Left ventricle myocardium inferior (tissue), 1 donor: ENCODE measurements at regions not wholly inside any gene's neighbourhood (a gene's known extent, or its start where the extent isn't known, plus 50 kb on each side); places are given as distances from the start of the nearest gene placed in this dataset.
A peak's percentile ranks its signal among the peaks of the same experiment; 100 is the strongest.

Experiments used
- DNase-seq: peaks from one replicate; pipeline ENCODE4 v3.0.0-alpha.2; 2020
- H3K27ac ChIP-seq: fragments of 200-600 bp; replicated peaks from 2 replicates; pipeline ENCODE4 v1.8.0; 2021
- H3K27me3 ChIP-seq: fragments of 200-600 bp; 2 replicates; pipeline ENCODE4 v1.8.0; 2021; ENCODE audit warnings: low read depth
- H3K36me3 ChIP-seq: fragments of 200-600 bp; 2 replicates; pipeline ENCODE4 v1.8.0; 2021
- H3K4me1 ChIP-seq: fragments of 200-600 bp; 2 replicates; pipeline ENCODE4 v1.8.0; 2021
- H3K4me3 ChIP-seq: fragments of 200-600 bp; 2 replicates; pipeline ENCODE4 v1.8.0; 2021; ENCODE audit warnings: mild to moderate bottlenecking, moderate library complexity
- H3K9me3 ChIP-seq: fragments of 200-600 bp; replicated peaks from 2 replicates; pipeline ENCODE4 v1.8.0; 2021
- intact Hi-C: fragments of 100-400 bp; cut with micrococcal nuclease; formaldehyde crosslinking; loops from one replicate; pipeline ENCODE4 v1.11.0; 2022
- TF ChIP-seq, protein P1 (sequence below): fragments of 200-600 bp; IDR thresholded peaks from 2 replicates; pipeline ENCODE4 v1.8.0; 2021; ENCODE audit warnings: antibody characterized with exemption, mild to moderate bottlenecking, borderline replicate concordance
- donor health status: DM: no; HTN: yes; CAD: no; lungs with severe emphysema.

DNA sequence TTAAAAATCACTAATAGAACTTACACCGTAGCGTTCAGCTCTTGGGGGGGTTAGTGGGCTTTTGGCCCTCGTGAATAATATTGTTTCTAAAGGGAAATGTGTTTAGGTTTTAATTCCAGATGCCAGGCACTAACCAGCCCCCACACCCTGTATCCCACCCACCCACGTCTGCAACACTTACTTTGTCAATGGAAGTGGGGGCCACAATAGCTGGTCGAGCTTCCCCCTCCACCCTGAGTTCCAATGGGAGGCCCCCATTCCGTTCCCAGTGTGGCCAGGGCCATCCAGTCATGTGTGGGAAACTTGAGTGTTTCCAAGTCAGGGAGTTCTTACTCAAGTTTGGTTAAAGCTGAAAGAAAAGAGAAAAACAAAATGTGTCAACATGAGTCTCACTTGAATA lies 271.4 kb downstream of the ENC1 start:
- Histone ChIP-seq H3K4me3 (no peak overlapping the region), H3K36me3 (no peaks in the 10 kb centered on the region), H3K4me1 (peaks cover 15% of the 10 kb centered on the region), H3K9me3 (peaks cover 10% of the 10 kb centered on the region), H3K27me3 (no peaks in the 10 kb centered on the region), H3K27ac (no peak overlapping the region)
- TF ChIP-seq, protein P1, sequence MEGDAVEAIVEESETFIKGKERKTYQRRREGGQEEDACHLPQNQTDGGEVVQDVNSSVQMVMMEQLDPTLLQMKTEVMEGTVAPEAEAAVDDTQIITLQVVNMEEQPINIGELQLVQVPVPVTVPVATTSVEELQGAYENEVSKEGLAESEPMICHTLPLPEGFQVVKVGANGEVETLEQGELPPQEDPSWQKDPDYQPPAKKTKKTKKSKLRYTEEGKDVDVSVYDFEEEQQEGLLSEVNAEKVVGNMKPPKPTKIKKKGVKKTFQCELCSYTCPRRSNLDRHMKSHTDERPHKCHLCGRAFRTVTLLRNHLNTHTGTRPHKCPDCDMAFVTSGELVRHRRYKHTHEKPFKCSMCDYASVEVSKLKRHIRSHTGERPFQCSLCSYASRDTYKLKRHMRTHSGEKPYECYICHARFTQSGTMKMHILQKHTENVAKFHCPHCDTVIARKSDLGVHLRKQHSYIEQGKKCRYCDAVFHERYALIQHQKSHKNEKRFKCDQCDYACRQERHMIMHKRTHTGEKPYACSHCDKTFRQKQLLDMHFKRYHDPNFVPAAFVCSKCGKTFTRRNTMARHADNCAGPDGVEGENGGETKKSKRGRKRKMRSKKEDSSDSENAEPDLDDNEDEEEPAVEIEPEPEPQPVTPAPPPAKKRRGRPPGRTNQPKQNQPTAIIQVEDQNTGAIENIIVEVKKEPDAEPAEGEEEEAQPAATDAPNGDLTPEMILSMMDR, result no peak
- intact Hi-C loops, result no loop called here
- no peak for DNase-seq

DNA sequence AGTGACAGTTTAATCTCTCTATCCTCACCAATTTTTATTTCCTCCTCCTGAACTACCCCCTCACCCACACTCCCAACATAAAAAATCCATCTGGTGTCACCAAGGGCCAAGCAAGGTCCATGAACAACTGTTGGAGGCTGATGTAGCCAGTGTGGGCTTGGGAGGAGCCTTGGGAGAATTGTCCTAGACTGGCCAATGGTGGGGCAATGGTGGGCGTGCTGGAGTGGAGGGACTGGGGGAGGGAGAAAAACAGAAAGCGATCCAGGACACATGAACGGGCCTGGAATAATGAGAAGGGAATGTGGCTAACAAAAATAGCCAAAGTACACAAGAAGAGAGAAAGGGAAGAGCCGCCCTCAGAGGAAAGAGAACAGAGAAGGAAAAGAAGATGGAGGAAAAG lies 272.6 kb downstream of the ENC1 start:
- Histone ChIP-seq H3K36me3 (no peaks in the 10 kb centered on the region), H3K9me3 (peaks cover 10% of the 10 kb centered on the region), H3K27ac (peak overlapping the region; percentile 64), H3K4me1 (peaks cover 15% of the 10 kb centered on the region), H3K4me3 (no peak overlapping the region), H3K27me3 (no peaks in the 10 kb centered on the region)
- TF ChIP-seq, protein P1, result no peak
- peak; percentile 31 for DNase-seq
- intact Hi-C loops, result no loop called here

DNA sequence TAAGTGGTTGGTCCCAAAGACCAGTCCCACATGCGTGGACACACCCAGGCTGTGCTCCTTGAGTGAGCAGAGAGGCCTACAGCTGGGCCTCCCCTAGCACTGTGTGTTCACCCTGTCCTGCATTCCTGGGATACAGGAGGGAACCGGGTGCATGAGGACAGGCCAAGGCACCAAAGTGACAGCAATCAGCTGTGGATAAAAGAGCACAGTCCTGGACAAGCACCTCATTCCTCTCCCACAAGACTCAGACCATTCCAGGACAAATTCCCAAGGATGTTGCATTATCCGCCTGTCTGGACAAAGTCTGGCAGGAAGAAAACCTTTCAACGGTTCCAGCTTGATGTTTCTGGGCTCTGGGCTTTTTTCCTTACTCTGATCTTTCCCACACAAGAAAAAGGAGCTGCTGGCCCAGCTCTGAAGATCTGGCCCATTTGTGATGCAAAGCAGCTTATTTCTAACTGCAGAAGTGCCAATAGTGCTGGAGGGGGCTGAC lies 273.2 kb downstream of the ENC1 start:
- Histone ChIP-seq H3K27me3 (no peaks in the 10 kb centered on the region), H3K27ac (peak overlapping the region; percentile 64), H3K9me3 (peaks cover 10% of the 10 kb centered on the region), H3K36me3 (no peaks in the 10 kb centered on the region), H3K4me1 (peaks cover 15% of the 10 kb centered on the region), H3K4me3 (no peak overlapping the region)
- DNase-seq, result peak; percentile 24
- intact Hi-C loops, result no loop called here
- TF ChIP-seq, protein P1, result no peak

DNA sequence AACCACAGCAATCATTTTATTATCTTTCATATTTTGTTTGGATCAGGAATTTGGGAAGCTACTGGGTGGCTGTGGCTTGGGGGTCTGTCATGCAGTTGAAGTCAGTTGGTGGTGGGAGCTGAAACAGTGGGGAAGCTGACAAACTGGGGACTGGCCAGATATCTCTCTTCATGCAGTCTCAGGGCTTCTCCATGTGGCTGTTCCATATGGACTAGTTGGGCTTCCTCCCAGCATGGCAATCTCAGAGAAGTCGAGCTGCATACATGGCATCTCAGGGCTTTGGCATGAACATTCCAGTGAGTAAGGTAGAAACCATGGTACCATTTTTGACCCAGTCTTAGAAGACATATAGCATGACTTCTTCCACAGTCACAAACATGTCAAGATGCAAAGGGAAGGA lies 274.8 kb downstream of the ENC1 start:
- Histone ChIP-seq H3K27ac (no peak overlapping the region), H3K9me3 (peaks cover 10% of the 10 kb centered on the region), H3K27me3 (no peaks in the 10 kb centered on the region), H3K36me3 (no peaks in the 10 kb centered on the region), H3K4me3 (no peak overlapping the region), H3K4me1 (peaks cover 18% of the 10 kb centered on the region)
- TF ChIP-seq, protein P1, result no peak
- no peak for DNase-seq
- intact Hi-C loops, result no loop called here

DNA sequence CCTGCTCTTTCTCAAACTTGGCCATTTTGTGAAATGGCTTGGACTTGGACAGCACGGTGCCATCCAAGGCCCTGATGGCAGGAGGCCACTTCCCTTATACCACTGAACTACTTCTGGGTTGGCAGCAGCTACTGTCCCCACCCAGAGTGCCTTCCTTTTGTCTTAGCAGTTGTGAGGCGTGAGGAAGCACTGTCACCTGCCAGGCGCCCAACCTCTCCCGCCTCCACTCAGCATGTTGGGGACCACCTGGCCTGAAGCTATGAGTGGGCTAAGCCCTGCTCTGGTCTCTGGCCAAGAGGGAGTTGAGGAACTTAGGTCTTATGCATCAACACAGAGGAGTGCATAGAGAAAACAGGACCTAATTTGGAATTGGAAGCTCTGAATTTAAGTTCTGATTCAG lies 276.0 kb downstream of the ENC1 start:
- Histone ChIP-seq H3K4me1 (peaks cover 8% of the 10 kb centered on the region), H3K27ac (no peak overlapping the region), H3K9me3 (peaks cover 10% of the 10 kb centered on the region), H3K4me3 (no peak overlapping the region), H3K36me3 (no peaks in the 10 kb centered on the region), H3K27me3 (no peaks in the 10 kb centered on the region)
- intact Hi-C loops, result no loop called here
- DNase-seq, result no peak
- TF ChIP-seq, protein P1, result no peak
